GM19467 (cell line): ENCODE measurements at regions not wholly inside any gene's neighbourhood (a gene's known extent, or its start where the extent isn't known, plus 50 kb on each side); places are given as distances from the start of the nearest gene placed in this dataset.

Experiments
- ATAC-seq: cut with Tn5 transposase; IDR thresholded peaks from one replicate; pipeline ENCODE4 v1.9.1; 2021; ENCODE audit warnings: mild to moderate bottlenecking, moderate library complexity; ENCODE audit not compliant: unreplicated experiment

DNA sequence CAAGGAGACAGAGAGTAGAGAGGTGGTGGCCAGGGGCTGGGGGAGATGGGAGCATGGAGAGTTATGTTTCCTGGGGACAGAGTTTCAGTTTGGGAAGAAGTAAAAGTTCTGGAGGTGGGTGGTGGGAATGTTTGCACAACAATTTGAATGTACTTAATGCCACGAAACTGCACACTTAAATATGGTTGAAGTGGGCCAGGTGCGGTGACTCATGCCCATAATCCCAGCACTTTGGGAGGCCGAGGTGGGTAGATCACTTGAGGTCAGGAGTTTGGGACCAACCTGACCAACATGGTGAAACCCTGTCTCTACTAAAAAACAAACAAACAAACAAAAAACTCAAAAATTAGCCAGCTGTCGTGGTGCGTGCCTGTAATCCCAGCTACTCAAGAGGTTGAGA, 137.2 kb downstream of the PFKFB3 start:
- no peak for ATAC-seq

DNA sequence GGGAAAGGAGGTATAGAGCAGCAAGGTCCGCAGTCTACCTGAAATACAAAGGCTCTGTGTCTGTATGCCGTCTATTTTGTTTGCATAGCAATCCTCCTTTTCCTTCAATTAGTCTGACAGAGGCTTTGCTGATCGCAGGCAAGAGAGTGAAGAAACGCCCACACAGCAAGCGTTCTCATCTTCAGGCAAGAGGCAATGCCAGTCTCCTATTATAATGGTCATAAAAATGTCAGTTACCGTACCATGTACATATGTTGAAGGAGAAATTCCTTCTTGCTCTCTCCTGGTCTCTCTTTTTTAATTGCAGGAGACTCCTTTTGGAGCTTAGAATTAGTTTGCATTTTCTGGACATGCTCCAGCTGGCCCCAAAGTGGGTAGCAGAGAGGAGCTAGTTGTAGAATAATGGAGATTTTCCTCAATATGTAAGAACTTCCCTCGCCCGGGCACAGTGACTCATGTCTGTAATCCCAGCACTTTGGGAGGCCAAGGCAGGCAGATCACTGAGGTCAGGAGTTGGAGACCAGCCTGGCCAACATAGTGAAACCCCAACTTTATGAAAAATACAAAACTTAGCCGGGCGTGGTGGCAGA, 139.5 kb downstream of the PFKFB3 start:
- ATAC-seq = no peak

DNA sequence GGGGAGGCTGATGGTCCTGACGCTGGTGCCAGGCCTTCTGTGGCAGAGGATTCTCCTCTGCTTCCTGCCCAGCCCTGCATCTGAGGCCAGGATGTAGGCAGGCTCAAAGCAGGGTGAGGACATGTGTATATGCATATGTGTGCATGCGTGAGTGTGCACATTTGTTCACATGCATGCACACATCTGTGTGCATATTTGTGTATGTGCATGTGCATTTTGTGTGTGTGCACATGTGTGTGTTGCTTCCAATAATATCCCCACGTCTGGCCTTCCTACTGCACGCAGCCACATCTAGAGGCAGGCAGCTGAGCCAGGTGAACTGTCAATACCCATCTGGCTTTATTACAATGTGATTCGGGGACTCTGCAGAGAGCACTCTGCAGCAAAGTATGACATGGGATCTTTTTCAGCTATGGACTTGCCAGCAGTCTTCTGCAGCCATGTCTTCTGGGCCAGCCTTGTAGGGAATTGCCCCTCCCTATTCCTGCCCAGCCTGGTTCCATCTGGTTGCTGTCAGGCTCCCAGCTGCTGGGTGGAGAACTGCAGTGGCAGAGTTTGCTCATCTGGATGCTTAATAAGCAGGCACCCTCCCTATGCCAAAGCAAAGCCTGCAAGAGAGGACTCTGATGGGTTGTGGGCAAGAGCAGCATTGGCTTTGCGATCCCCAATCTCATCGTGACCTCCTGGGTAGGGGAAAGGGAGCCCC, 140.7 kb downstream of the PFKFB3 start:
- ATAC-seq = no peak

DNA sequence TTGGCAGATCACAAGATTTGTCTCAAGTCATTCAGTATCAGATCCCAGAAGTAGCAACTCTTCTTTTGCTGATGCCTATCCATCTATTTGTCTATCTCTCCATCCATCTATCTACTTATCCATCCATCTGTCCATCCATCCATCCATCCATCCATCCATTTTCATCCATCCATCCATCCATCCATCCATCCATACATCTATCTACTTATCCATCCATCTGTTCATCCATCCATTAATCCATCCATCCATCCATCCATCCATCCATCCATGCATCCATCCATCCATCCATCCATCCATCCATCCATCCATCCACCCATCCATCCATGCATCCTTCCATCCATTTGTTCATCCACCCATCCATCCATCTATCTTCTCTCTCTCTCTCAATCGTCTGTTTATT, 142.7 kb downstream of the PFKFB3 start:
- no peak for ATAC-seq

DNA sequence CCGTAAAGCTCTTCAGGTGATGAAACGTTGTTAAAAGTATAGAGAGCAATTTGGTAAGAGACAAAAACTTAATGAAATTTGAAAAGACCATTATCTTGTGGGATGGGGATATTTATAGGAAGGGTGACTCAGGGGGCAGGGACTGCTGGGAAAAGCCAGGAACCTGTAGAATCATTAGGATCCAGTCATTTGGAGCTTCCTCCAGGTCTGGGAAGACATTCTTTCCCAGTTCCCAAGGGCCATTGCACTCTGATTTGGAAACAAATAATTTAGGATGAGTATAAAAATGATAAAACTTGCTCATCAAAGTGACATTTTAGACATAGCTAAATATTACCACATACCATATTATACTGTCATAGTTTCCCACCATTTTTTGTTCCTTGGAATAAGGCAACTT, 143.9 kb downstream of the PFKFB3 start:
- ATAC-seq = no peak

DNA sequence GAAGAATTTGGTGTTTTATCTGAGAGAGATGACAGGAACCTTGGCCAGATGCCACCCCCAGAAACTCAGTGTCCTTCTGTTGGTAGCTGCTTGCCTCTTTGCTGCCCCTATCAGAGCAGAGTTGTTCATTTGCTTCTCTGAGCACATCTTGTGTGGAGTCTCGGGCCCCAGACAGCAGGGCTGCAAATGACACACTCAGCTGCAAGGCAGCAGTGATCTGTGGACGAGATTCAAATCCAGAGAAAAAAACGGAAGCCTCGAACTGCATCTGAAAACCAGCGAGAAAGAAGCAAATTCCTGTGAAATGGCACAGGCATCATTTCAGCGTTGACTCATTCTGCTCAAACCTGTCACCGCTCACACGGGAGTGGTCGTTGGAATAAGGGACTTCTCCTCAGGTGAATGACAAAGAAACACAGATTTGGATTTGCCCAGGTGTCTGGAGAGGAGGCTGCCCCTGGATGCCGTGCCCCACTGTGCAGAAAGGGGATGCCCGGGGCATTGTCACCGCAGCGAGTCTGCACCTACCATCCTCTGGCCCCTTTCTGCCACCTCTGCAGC, 144.7 kb downstream of the PFKFB3 start:
- peak; percentile 13 for ATAC-seq

DNA sequence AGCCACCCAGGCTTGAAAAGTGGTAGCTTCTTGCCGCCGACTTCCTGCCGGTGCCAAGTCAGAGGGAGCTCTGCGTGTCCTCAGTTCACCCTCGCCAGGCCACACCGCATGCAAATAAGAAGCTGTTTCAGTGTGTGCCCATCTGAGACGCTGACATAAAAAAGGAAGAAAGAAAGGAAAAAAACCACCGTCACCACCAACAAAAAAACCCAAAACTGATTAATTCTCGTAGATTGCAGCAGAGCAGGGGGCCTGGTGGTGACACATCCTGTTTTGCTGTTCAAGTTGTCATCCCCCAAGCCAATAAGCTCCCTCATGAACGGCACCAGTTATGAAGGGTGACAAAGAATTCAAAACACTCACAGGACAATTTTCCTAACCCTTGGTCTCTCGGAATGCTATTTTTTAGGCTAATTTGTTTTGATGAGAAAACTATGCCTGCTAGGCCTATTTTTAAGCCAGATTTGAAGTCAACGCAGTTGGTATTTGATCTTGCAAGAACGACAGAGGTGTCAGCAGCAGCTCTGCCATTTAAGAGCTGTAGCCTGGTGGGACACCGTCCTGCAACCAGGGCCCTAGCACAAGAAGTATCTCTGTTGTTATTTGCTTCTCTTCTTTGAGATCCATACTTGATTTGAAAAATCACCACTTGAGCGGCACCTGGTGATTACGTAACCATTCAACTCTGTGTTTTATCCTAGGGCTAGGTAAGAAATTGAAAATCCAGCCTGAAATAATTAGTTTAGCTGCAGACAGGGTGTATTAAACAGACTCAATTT, 145.6 kb downstream of the PFKFB3 start:
- peak; percentile 90 for ATAC-seq

DNA sequence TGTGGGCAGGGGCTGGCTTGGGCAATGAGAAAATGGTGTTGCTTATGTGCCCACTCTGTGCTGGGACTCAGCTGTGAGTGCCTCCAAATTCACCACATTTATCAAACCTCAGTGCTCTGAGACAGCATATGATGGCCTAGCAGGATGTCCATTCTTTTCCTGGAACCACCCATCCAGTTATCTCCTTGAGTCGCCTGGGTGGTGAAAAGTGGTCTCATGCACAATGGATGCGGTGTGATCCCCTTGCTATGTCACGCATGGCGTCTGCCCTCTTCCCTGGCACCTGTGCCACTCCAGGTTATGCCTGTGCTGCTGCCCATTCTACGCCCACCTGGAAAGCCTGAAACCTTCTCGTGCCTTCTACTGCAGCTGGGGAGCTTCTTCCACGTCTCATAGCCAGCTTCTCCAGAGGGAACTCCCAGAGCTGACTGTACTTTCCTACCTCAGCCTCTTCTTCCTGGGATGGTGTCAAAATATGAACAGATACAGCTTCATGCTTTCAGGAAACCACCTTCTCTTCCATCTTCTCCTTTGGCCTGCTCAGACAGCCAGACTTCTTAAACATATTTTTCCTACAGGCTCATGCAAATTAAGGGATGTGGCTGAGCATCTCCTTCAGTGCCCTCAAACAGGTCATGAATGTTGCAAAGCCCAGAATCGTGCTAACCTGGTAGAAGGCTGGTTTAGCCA, 147.3 kb downstream of the PFKFB3 start:
- no peak for ATAC-seq

DNA sequence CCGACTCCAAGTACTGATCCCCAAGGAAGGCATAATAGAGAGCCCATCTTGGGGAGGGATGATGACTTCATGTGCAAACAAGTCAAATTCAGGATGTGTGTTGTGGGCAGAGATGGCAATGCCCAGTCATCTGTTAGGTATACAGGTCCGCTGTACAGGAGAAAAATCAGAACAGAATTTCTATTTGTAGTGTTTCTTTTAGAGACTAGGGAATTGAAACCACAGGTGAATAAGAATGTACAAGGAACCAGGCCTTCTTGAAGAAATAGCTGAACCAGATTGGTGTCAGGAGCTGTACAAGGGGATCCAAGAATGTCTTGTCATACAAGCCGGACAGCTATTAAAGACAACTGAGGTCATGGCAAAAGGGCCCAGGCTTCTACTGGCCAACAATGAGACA, 147.9 kb downstream of the PFKFB3 start:
- ATAC-seq = no peak

DNA sequence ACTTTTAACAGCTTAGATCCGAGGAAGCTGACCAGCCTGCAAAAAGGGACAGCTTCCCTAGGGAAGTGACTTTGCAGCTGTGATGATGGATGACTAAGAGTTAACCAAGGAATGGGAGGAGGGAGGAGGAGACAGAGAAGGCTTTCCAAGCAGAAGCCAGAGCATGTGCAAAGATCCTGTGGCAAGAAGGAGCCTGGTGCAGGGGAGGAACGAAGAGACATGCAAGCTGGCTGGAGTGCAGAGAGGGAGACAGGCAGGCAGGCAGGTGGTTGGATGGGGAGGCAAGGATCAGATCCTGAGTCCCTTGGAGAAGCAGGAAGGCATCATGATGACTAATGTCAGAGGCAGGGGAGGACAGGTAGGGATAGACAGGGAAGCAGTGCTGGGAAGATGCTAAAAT, 148.8 kb downstream of the PFKFB3 start:
- no peak for ATAC-seq

DNA sequence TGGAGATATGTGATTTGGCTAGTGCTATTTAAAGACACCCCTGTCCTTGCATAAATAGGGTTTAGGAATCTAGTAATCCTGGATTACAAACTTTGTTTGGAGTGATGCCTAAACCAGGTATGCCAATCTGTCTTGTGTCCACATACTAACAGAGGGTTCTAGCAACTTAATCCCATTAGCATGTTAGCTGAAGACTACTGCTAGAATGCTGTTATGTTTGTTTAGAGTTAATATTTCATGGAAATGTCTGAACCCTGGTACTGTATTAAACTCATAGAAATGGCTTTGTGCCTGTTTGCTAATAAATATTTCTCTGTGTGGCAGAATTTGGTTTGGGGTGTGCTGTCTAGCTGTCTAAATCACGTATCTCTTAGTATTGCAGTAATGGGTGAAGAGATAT, 150.8 kb downstream of the PFKFB3 start:
- no peak for ATAC-seq

DNA sequence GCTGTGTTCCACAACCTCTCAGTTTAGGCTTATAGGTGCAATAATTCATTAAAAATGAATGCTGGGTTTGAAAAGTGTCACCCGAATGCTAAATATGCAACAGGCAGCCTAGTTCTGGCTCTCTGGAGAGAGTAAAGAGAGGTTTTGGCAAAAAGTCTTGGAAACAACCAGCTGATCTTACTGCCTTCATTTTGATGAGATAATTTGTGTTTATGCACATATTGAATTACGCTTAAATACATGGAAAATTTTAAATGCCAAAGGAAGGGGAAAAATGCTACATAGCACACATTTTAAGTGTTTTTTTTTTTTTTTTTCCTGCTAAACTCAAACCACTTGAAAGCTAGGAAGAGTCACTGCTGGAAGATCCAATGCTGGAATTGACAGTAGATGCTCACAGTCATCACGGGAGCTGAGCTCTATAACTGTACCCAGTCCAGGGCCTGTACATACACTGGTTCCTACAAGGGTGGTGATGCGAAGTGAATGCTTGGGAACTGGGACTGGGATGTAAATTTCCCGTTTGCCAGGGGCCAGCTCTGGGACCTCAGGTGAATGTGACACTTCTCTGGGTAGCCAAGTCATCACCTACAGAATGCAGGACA, 151.5 kb downstream of the PFKFB3 start:
- ATAC-seq = no peak

DNA sequence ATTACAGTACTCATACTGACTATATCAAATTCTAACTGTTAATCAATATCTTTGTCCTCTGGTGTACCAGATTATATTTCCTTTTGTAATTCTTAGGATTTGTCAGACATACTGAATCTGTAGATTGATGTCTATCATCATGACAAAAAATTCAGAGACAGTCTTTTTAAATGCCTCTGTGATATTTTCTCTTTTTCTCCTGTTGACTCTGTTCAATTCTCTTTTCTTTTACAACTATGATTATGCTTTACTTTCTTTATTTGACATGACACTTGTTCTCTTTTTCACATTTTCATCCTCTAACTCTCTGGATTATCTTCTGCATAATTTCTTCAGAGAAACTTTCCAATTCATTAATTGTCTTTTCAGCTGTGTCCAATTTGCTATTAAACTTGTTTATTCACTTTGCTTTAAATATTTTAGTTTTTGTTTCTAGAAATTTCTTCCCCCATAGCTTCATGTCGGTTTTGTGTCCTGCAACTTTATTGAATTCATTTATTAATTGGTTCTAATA, 153.6 kb downstream of the PFKFB3 start:
- ATAC-seq = no peak

DNA sequence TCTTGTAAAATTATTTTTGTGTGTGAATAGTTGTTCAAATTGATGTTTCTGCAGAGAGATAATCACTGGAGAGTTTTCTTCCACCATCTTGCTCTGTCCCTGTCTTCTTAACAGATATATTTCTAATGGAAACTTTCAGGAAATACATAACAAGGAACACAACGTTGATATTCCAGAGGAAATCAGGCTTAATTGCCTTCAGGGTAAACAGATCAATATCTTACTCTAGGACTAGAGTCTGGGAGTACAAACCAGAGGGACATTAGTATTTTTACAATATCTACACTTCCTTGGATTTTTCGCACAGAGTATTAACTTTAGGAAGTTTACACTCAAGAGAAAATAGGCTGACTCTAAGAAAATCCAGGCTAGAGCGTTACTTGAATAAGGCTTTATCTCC, 159.1 kb downstream of the PFKFB3 start:
- no peak for ATAC-seq

DNA sequence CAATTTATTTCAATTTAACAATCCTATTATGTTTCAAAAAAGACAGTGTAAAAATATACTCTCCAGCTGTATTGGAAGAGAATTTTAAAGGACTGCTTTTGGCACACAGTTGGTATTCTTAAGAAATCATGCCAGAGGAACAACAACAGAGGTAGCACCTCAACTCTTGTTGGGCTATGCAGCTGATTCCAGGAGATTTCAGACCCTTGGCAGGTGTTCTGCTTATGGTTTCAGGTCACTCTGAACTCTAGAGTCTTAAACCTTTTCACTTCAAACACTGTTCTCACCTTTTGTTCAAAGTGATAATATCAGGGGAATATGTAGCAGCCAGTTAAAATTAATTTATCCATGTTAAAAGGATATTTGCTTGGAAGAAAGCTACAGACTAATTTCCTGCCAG, 160.1 kb downstream of the PFKFB3 start:
- no peak for ATAC-seq

DNA sequence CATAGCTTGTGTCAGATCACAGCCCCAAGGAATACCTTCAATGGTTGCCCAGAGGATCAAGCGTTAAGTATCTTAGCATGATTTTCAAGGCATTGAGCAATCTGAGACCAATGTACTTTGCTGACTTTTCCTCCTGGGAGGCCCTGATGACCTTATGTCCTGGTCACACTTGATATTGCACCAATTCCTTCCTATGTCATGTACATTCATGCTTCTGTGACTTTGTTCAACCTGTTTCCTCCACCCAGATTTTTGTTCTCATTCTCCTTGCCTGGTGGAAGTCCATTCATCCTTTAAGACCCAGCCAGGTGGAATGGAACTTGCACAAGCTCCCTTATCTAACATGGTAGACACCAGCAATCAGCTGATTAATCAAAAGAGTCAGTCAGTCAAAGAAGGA, 160.8 kb downstream of the PFKFB3 start:
- no peak for ATAC-seq

DNA sequence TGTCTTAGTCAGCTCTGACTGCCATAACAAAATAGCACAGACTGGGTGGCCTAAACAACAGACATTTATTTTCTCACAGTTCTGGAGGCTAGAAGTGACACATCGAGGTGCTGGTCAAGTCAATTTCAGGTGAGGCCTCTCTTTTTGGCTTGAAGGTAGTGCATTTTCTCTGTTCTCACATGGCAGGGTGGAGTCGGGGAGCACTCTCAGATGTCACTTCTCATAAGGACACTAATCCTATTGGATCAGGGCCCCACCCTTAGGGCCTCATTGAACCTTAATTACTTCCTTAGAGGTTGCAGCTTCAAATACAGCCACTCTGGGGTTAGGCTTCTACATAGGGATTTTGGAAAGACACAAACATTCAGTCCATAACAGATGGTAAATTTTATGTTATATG, 161.6 kb downstream of the PFKFB3 start:
- no peak for ATAC-seq

DNA sequence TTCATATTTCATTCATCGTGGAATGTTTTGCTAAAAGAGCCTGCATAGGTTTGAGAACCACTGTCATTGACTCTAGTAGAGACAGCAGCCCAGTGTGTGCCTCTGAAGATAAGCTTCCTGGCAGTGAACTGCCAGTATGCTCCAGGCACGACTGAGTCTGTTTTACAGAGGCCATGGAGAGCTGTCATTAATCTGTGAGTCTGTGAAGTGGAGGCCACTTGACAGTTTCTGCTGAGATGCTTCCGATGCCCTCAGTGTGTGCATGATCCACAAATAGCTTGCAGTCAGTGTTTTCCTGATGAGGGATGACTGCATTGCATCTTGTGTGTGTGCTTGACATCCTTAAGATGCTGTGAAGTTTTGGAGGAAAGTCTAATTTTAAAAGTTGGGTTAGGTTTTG, 162.2 kb downstream of the PFKFB3 start:
- ATAC-seq = no peak

DNA sequence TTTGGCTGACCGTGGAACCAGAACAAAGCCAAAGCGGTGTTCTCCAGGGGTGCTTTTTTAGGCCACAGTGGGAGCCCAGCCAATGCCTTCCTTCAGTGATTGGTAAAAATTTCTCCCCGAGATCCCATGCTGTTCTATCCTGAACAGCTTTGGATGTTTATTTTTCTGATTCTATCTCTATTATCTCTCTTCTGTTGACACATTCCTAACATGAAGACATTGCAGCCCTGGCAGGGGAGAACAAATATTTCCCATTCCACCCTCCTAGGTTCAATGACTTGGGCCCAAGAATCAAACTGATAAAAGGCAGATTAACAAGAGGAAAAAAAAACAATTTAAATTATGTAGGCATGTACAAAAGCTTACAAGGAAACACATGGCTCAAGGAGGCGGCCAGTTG, 162.7 kb downstream of the PFKFB3 start:
- ATAC-seq = no peak
